GM19468 (cell line): ENCODE measurements at regions not wholly inside any gene's neighbourhood (a gene's known extent, or its start where the extent isn't known, plus 50 kb on each side); places are given as distances from the start of the nearest gene placed in this dataset.

Experiments
- ATAC-seq: cut with Tn5 transposase; IDR thresholded peaks from one replicate; pipeline ENCODE4 v1.9.1; 2021; ENCODE audit warnings: mild to moderate bottlenecking, moderate library complexity, moderate number of reproducible peaks; ENCODE audit not compliant: unreplicated experiment; ENCODE audit errors: extremely low read depth

- ATAC-seq: no peak
These were observed 573.2 kb downstream of the CCDC171 start for GRCh38 chr9:16126042-16126441.

- no peak for ATAC-seq
These were observed 575.2 kb downstream of the CCDC171 start for GRCh38 chr9:16128003-16128402.

GRCh38 chr9:16131264-16131663 lies 578.4 kb downstream of the CCDC171 start:
- ATAC-seq: no peak

GRCh38 chr9:16132513-16132912 lies 579.7 kb downstream of the CCDC171 start:
- ATAC-seq: no peak

GRCh38 chr9:16133032-16133431 lies 580.2 kb downstream of the CCDC171 start:
- no peak for ATAC-seq

- ATAC-seq: no peak
These were observed 580.8 kb downstream of the CCDC171 start for GRCh38 chr9:16133556-16134227.

- no peak for ATAC-seq
These were observed 581.5 kb downstream of the CCDC171 start for GRCh38 chr9:16134351-16134750.

GRCh38 chr9:16135968-16136367 lies 583.1 kb downstream of the CCDC171 start:
- no peak for ATAC-seq

- ATAC-seq: no peak
These were observed 583.6 kb downstream of the CCDC171 start for GRCh38 chr9:16136451-16136850.

- no peak for ATAC-seq
These were observed 584.1 kb downstream of the CCDC171 start for GRCh38 chr9:16136961-16137360.

GRCh38 chr9:16138561-16139491 lies 586.0 kb downstream of the CCDC171 start:
- ATAC-seq: no peak

- no peak for ATAC-seq
These were observed 586.9 kb downstream of the CCDC171 start for GRCh38 chr9:16139774-16140173.

GRCh38 chr9:16143310-16143709 lies 590.5 kb downstream of the CCDC171 start:
- ATAC-seq: no peak

- ATAC-seq: no peak
These were observed 591.4 kb downstream of the CCDC171 start for GRCh38 chr9:16143947-16144890.

- ATAC-seq: no peak
These were observed 592.5 kb downstream of the CCDC171 start for GRCh38 chr9:16145196-16145950.

GRCh38 chr9:16147726-16148125 lies 594.9 kb downstream of the CCDC171 start:
- ATAC-seq: no peak

GRCh38 chr9:16150501-16150900 lies 597.7 kb downstream of the CCDC171 start:
- ATAC-seq: no peak

GRCh38 chr9:16150938-16151650 lies 598.3 kb downstream of the CCDC171 start:
- ATAC-seq: no peak
